ENCODE measurements at regions not wholly inside any gene's neighbourhood (a gene's known extent, or its start where the extent isn't known, plus 50 kb on each side); places are given as distances from the start of the nearest gene placed in this dataset.

GRCh38 chr12:130245251-130245650, 83.0 kb downstream of the FZD10 start:
- TF ChIP-seq, protein P1, sequence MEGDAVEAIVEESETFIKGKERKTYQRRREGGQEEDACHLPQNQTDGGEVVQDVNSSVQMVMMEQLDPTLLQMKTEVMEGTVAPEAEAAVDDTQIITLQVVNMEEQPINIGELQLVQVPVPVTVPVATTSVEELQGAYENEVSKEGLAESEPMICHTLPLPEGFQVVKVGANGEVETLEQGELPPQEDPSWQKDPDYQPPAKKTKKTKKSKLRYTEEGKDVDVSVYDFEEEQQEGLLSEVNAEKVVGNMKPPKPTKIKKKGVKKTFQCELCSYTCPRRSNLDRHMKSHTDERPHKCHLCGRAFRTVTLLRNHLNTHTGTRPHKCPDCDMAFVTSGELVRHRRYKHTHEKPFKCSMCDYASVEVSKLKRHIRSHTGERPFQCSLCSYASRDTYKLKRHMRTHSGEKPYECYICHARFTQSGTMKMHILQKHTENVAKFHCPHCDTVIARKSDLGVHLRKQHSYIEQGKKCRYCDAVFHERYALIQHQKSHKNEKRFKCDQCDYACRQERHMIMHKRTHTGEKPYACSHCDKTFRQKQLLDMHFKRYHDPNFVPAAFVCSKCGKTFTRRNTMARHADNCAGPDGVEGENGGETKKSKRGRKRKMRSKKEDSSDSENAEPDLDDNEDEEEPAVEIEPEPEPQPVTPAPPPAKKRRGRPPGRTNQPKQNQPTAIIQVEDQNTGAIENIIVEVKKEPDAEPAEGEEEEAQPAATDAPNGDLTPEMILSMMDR (conservative IDR thresholded peaks at IDR 0.05), result no peak
- H3K27ac ChIP-seq, result no peak overlapping the region

DNA sequence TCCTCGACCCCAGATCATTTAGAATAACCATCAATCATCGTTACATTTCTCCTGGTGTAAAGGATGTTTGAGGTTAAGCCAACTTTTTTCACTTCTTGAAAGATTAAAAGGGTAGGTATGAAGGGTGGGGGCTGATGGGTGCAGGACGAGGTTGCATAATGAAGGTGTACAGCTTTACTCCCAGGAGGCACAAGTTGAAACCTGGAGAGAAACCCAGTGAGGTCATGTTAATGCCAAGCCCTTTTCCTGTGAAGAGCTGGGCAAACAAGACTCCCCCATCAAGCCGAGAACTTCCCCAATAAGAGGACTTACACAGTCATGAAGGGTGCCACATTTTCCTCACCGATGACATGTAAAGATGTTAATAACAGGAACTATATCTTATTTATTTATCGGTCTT, 84.3 kb downstream of the FZD10 start:
- no peak overlapping the region for H3K27ac ChIP-seq
- TF ChIP-seq, protein P1 (conservative IDR thresholded peaks at IDR 0.05), result no peak

- H3K27ac ChIP-seq, result no peak overlapping the region
- TF ChIP-seq, protein P1 (conservative IDR thresholded peaks at IDR 0.05), result no peak
Observed at GRCh38 chr12:130247634-130248237, 85.5 kb downstream of the FZD10 start.

DNA sequence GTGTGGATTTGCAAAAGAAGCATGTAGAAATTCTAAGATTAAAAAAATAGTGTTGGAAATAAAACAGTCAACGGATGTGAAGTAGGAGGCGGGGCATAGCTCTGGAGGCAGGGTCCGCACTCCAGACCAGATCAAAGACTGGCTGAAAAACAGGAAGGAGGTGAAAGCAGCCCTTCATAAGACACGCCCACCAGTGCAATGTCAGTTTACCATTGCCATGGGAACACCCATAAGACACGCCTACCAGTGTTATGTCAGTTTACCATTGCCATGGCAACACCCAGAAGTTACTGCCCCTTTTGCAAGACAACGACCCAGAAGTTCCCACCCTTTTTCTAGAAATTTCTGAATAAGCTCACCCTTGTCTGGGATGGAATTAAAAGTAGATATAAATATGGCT, 87.1 kb downstream of the FZD10 start:
- TF ChIP-seq, protein P1 (conservative IDR thresholded peaks at IDR 0.05), result no peak
- no peak overlapping the region for H3K27ac ChIP-seq

- TF ChIP-seq, protein P1 (conservative IDR thresholded peaks at IDR 0.05), result no peak
Observed at GRCh38 chr12:130251236-130251780, 86.4 kb upstream of the PIWIL1 start.

GRCh38 chr12:130253866-130254265, 83.8 kb upstream of the PIWIL1 start:
- H3K27ac ChIP-seq, result no peak overlapping the region
- TF ChIP-seq, protein P1 (conservative IDR thresholded peaks at IDR 0.05), result no peak

More at GRCh38 chr12:130251236-130251780, 86.4 kb upstream of the PIWIL1 start:
- H3K27ac ChIP-seq, result no peak overlapping the region

- TF ChIP-seq, protein P1 (conservative IDR thresholded peaks at IDR 0.05), result no peak
- H3K27ac ChIP-seq, result no peak overlapping the region
Observed at GRCh38 chr12:130254461-130255276, 83.0 kb upstream of the PIWIL1 start.

All from VCaP (cell line).